Neural cell (in vitro differentiated cells): ENCODE measurements at regions not wholly inside any gene's neighbourhood (a gene's known extent, or its start where the extent isn't known, plus 50 kb on each side); places are given as distances from the start of the nearest gene placed in this dataset.

Experiments used
- H2AFZ ChIP-seq: fragments of 200-600, 300-800 bp; sonication (generic), shearing (Covaris generic); 2 replicates; pipeline ENCODE4 v1.6.0; 2014; ENCODE audit warnings: low read depth, mild to moderate bottlenecking, antibody characterized with exemption, low read length, moderate library complexity
- H3F3A ChIP-seq: fragments of 200-600 bp; shearing (Covaris generic); 2 replicates; pipeline ENCODE4 v1.6.1; 2016; ENCODE audit warnings: mild to moderate bottlenecking, moderate library complexity, mixed read lengths, antibody characterized with exemption, low read length; ENCODE audit not compliant: insufficient read depth, poor library complexity, severe bottlenecking
- H3K27ac ChIP-seq: fragments of 200-600, 300-800 bp; sonication (generic), shearing (Covaris generic); 2 replicates; pipeline ENCODE4 v1.5.1; 2014; ENCODE audit warnings: mild to moderate bottlenecking, low read length, moderate library complexity
- H3K27me3 ChIP-seq: fragments of 300-800, 200-600 bp; sonication (generic), shearing (Covaris generic); 2 replicates; pipeline ENCODE4 v1.6.0; 2014; ENCODE audit warnings: mild to moderate bottlenecking, low read depth, low read length, moderate library complexity; ENCODE audit not compliant: insufficient read depth
- H3K36me3 ChIP-seq: fragments of 300-800, 200-600 bp; sonication (generic), shearing (Covaris generic); 2 replicates; pipeline ENCODE4 v1.5.1; 2014; ENCODE audit warnings: mild to moderate bottlenecking, antibody characterized with exemption, low read length, moderate library complexity; ENCODE audit not compliant: insufficient read depth
- H3K4me2 ChIP-seq: fragments of 300-800, 200-600 bp; sonication (generic), shearing (Covaris generic); 2 replicates; pipeline ENCODE4 v1.6.0; 2014; ENCODE audit warnings: mild to moderate bottlenecking, low read length
- H3K4me3 ChIP-seq: fragments of 300-800, 200-600 bp; sonication (generic), shearing (Covaris generic); 2 replicates; pipeline ENCODE4 v1.5.1; 2014; ENCODE audit warnings: mild to moderate bottlenecking, low read length, moderate library complexity
- H3K79me2 ChIP-seq: fragments of 200-600 bp; shearing (Covaris generic); replicated peaks from 2 replicates; pipeline ENCODE4 v1.6.0; 2014; ENCODE audit warnings: mild to moderate bottlenecking, low read length, moderate library complexity; ENCODE audit not compliant: insufficient read depth
- H3K9ac ChIP-seq: fragments of 300-800, 200-600 bp; sonication (generic), shearing (Covaris generic); 2 replicates; pipeline ENCODE4 v1.6.1; 2016; ENCODE audit warnings: mild to moderate bottlenecking, low read length, mixed read lengths
- H3K9me2 ChIP-seq: fragments of 200-600 bp; shearing (Covaris generic); 2 replicates; pipeline ENCODE4 v1.6.1; 2016; ENCODE audit warnings: mild to moderate bottlenecking, low read length, mixed read lengths; ENCODE audit not compliant: insufficient read depth
- H3K9me3 ChIP-seq: fragments of 200-600, 300-800 bp; sonication (generic), shearing (Covaris generic); 2 replicates; pipeline ENCODE4 v1.6.1; 2016; ENCODE audit warnings: mild to moderate bottlenecking, mixed run types, low read length, moderate library complexity, mixed read lengths
- H4K20me1 ChIP-seq: fragments of 200-600 bp; shearing (Covaris generic); 2 replicates; pipeline ENCODE4 v1.6.1; 2016; ENCODE audit warnings: mild to moderate bottlenecking, mixed run types; ENCODE audit not compliant: insufficient read depth
- CTCF ChIP-seq: fragments of 450-650 bp; IDR thresholded peaks from 2 replicates; pipeline ENCODE4 v1.5.1; 2014; ENCODE audit warnings: antibody characterized with exemption, mild to moderate bottlenecking, moderate library complexity; ENCODE audit not compliant: poor library complexity, severe bottlenecking
- EP300 ChIP-seq: fragments of 450-650 bp; conservative IDR thresholded peaks from 2 replicates; pipeline ENCODE4 v1.6.1; 2014; ENCODE audit warnings: antibody characterized with exemption, mild to moderate bottlenecking, moderate library complexity; ENCODE audit not compliant: poor library complexity, severe bottlenecking
- EZH2 ChIP-seq: fragments of 200-600, 300-800 bp; shearing (Covaris generic), sonication (generic); IDR thresholded peaks from 2 replicates; pipeline ENCODE4 v1.6.1; 2014; ENCODE audit warnings: antibody characterized with exemption, low read length, borderline replicate concordance, mild to moderate bottlenecking; ENCODE audit not compliant: insufficient read depth, poor library complexity, severe bottlenecking
- MXI1 ChIP-seq: fragments of 450-650 bp; conservative IDR thresholded peaks from 2 replicates; pipeline ENCODE4 v1.6.1; 2014; ENCODE audit warnings: antibody characterized with exemption, mild to moderate bottlenecking; ENCODE audit not compliant: poor library complexity, severe bottlenecking
- POLR2AphosphoS5 ChIP-seq: IDR thresholded peaks from 2 replicates; pipeline ENCODE4 v1.6.1; 2012
- RAD21 ChIP-seq: fragments of 450-650 bp; conservative IDR thresholded peaks from 2 replicates; pipeline ENCODE4 v1.6.1; 2014; ENCODE audit warnings: antibody characterized with exemption, mild to moderate bottlenecking, moderate library complexity
- SMC3 ChIP-seq: fragments of 450-650 bp; conservative IDR thresholded peaks from 2 replicates; pipeline ENCODE4 v1.6.1; 2014; ENCODE audit warnings: antibody characterized with exemption, mild to moderate bottlenecking, moderate library complexity; ENCODE audit not compliant: poor library complexity
- TAF1 ChIP-seq: IDR thresholded peaks from 2 replicates; pipeline ENCODE4 v1.6.1; 2012; ENCODE audit warnings: low read depth
- TF ChIP-seq, protein P1 (sequence below): IDR thresholded peaks from 2 replicates; pipeline ENCODE4 v1.6.1; 2012; ENCODE audit warnings: borderline replicate concordance

DNA sequence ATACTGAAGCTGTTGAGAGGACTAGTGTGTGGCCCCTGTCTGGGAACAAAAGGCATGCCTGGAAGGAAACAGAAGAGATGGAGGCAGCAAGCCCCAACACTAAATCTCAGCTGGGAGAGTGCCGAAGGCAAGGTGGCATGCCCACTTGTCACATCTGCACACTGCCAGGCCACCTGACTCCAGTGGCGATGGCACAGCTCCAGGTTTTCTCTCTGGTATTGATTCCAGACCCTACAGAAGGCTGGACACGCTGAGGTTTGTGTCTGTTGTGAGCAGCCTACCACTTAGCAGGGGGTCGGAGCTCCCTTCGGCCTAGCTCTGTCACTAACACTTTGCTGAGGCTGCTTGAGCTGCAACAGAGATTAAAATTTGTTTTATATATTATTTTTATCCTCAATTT, 307.3 kb downstream of the TDRD15 start:
- no peaks in the 10 kb centered on the region for H3K36me3 ChIP-seq
- no peaks in the 10 kb centered on the region for H4K20me1 ChIP-seq
- no peaks in the 10 kb centered on the region for H3K79me2 ChIP-seq
- H3K9me2 ChIP-seq = no peaks in the 10 kb centered on the region
- no peak for TF ChIP-seq MXI1
- no peak for TF ChIP-seq SMC3
- no peak for TF ChIP-seq EP300
- no peak for TF ChIP-seq POLR2AphosphoS5
- no peak for TF ChIP-seq TAF1
- no peak for TF ChIP-seq CTCF
- TF ChIP-seq EZH2 = no peak
- TF ChIP-seq, protein P1, sequence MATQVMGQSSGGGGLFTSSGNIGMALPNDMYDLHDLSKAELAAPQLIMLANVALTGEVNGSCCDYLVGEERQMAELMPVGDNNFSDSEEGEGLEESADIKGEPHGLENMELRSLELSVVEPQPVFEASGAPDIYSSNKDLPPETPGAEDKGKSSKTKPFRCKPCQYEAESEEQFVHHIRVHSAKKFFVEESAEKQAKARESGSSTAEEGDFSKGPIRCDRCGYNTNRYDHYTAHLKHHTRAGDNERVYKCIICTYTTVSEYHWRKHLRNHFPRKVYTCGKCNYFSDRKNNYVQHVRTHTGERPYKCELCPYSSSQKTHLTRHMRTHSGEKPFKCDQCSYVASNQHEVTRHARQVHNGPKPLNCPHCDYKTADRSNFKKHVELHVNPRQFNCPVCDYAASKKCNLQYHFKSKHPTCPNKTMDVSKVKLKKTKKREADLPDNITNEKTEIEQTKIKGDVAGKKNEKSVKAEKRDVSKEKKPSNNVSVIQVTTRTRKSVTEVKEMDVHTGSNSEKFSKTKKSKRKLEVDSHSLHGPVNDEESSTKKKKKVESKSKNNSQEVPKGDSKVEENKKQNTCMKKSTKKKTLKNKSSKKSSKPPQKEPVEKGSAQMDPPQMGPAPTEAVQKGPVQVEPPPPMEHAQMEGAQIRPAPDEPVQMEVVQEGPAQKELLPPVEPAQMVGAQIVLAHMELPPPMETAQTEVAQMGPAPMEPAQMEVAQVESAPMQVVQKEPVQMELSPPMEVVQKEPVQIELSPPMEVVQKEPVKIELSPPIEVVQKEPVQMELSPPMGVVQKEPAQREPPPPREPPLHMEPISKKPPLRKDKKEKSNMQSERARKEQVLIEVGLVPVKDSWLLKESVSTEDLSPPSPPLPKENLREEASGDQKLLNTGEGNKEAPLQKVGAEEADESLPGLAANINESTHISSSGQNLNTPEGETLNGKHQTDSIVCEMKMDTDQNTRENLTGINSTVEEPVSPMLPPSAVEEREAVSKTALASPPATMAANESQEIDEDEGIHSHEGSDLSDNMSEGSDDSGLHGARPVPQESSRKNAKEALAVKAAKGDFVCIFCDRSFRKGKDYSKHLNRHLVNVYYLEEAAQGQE = no peak
- TF ChIP-seq RAD21 = no peak
- H3K4me3 ChIP-seq = no peak overlapping the region
- H3K27ac ChIP-seq = no peak overlapping the region
- no peak overlapping the region for H3K4me2 ChIP-seq
- no peaks in the 10 kb centered on the region for H3K27me3 ChIP-seq
- H2AFZ ChIP-seq = no peak overlapping the region
- H3F3A ChIP-seq = no peaks in the 10 kb centered on the region
- no peak overlapping the region for H3K9ac ChIP-seq
- no peaks in the 10 kb centered on the region for H3K9me3 ChIP-seq

GRCh38 chr2:21438949-21439348, 315.2 kb downstream of the TDRD15 start:
- TF ChIP-seq EP300 (no peak), SMC3 (no peak), EZH2 (no peak), MXI1 (no peak), CTCF (no peak), TAF1 (no peak), RAD21 (no peak), POLR2AphosphoS5 (no peak)
- no peaks in the 10 kb centered on the region for H3K36me3 ChIP-seq
- no peaks in the 10 kb centered on the region for H3K27me3 ChIP-seq
- no peak overlapping the region for H3K9ac ChIP-seq
- no peak overlapping the region for H3K4me2 ChIP-seq
- H3K79me2 ChIP-seq = no peaks in the 10 kb centered on the region
- H3K27ac ChIP-seq = no peak overlapping the region
- no peak overlapping the region for H2AFZ ChIP-seq
- H3F3A ChIP-seq = no peaks in the 10 kb centered on the region
- no peaks in the 10 kb centered on the region for H3K9me2 ChIP-seq
- H3K4me3 ChIP-seq = no peak overlapping the region
- no peaks in the 10 kb centered on the region for H3K9me3 ChIP-seq
- no peaks in the 10 kb centered on the region for H4K20me1 ChIP-seq
